D721Med (cell line): ENCODE measurements at regions not wholly inside any gene's neighbourhood (a gene's known extent, or its start where the extent isn't known, plus 50 kb on each side); places are given as distances from the start of the nearest gene placed in this dataset.
"Not testable (repeated sequence)": the region's sequence is repeated elsewhere in the genome, so short reads cannot be mapped to it uniquely, and the experiment has no call there.

Experiments
- DNase-seq: peaks from one replicate; pipeline ENCODE4 v3.0.0; 2011; ENCODE audit warnings: low spot score; ENCODE audit not compliant: insufficient read length
- FAIRE-seq: peaks from 2 replicates; lab custom pipeline; 2011; peaks lifted over from hg19 to GRCh38; lab: Jason Lieb, UNC
- CTCF ChIP-seq: IDR thresholded peaks from 2 replicates; pipeline ENCODE4 v1.5.1; 2012; ENCODE audit warnings: mild to moderate bottlenecking, control low read depth; ENCODE audit not compliant: insufficient read depth; ENCODE audit errors: missing control alignments

DNA sequence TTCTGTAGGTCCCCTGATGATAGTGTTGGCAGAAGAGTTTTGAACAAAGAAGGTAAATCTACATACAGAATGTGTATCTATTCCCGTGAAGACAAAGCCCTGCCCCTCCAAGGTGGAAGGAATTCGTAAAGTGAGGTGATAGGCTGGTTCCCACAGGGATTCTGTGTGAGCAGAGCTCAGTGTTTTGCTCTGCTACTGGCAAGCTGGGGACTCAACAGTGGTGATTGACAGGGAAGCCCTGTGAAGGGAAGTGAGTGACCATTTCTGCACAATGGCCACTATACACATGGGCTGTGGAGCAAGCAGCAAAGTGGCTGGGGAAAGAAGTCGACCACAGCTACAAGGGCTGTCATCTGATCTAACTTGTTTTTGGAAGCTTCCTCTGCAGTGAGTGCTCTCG lies 90.0 kb upstream of the LRRN2 start:
- TF ChIP-seq CTCF = no peak
- FAIRE-seq = no peak
- DNase-seq = no peak

DNA sequence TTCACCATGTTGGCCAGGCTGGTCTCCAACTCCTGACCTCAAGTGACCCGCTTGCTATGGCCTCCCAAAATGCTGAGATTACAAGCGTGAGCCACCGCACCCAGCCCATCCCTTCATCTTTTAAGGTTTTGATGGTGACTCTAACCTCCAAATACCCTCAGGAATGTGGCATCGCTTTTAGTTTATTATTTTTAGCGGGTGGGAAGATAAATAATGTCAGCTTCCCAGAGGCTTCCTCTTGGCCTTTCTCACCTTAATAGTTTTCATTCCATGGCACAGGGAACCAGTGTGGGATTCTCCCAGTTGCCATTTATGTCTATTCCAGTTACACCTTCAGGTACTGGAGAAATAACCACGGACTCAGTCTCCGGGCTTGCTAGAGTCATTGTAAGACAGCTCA lies 92.1 kb upstream of the LRRN2 start:
- TF ChIP-seq CTCF = no peak
- FAIRE-seq = no peak

GRCh38 chr1:204780630-204781029 lies 90.0 kb upstream of the NFASC start:
- peak; percentile 41 for FAIRE-seq
- TF ChIP-seq CTCF = no peak
- no peak for DNase-seq

More for the DNA sequence above, 92.1 kb upstream of the LRRN2 start:
- no peak for DNase-seq

DNA sequence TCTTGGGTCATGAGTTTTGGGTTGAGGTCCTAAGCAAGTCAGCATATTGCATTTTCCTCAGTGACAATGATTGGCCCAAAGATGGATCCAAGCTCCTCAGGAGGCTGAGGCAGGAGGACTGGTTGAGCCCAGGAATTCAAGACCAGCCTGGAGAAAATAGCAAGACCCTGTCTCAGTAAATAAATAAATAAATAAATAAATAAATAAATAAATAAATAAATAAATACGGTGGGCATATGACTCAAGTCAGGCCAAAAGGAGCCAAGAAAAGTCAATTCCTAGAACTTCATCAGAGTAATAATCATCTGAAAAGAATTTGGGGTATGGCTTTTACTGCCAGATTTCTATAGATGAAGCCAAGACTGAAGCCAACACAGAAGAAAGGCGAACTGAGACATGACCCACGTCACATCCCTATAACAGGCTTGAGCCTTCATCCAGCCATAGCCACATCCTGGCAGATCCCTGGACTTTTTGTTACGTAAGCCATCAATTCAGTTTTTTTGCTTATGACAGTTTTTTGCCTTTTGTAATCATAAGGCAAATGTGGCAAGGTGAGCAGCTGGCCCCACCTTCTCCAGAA lies 88.5 kb upstream of the NFASC start:
- no peak for TF ChIP-seq CTCF
- no peak for DNase-seq
- no peak for FAIRE-seq

DNA sequence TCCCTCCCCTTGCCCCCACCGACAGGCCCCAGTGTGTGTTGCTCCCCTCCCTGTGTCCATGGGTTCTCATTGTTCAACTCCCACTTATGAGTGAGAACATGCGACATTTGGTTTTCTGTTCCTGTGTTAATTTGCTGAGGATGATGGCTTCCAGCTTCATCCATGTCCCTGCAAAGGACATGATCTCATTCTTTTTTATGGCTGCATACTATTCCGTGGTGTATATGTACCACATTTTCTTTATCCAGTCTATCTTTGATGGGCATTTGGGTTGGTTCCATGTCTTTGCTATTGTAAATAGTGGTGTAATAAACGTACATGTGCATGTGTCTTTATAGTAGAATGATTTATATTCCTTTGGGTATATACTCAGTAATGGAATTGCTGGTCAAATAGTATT lies 85.6 kb upstream of the NFASC start:
- not testable (repeated sequence) for FAIRE-seq, DNase-seq

DNA sequence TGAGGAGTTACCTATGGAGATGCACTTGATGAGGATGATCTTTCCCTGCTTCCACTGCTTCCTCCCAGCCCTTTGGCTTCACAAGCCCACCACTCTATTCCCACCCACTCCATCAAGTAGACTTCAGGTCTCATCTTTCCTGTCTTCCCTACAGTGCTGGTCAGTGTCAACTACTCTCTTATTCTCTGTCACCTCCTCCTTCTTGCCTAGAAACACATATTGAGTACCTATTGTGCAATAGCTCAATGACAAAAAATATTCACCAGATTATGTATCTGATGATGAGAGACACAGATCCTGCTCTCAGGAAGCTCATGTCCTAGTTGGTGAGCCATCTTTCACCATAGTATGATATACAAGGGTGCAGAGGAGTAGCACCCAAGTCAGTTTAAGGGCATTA lies 82.2 kb upstream of the NFASC start:
- no peak for FAIRE-seq
- no peak for DNase-seq
- TF ChIP-seq CTCF = no peak

- peak; percentile 89 for TF ChIP-seq CTCF
- peak; percentile 44 for DNase-seq
- peak; percentile 55 for FAIRE-seq
These were observed 79.0 kb upstream of the NFASC start for GRCh38 chr1:204791453-204792353.
